Activated CD4-positive, alpha-beta T cell treated with anti-CD3 and anti-CD28 coated beads for 4 hours (primary cell): ENCODE measurements at regions not wholly inside any gene's neighbourhood (a gene's known extent, or its start where the extent isn't known, plus 50 kb on each side); places are given as distances from the start of the nearest gene placed in this dataset.

Experiments
- DNase-seq, 2 donors: peaks; one replicate each; pipeline ENCODE4 v3.0.0-alpha.2; 2020

- no peak for DNase-seq
Observed at GRCh38 chr5:34599471-34600117, 56.5 kb upstream of the RAI14 start.

GRCh38 chr5:34600118-34600493, 56.0 kb upstream of the RAI14 start:
- DNase-seq: no peak

DNA sequence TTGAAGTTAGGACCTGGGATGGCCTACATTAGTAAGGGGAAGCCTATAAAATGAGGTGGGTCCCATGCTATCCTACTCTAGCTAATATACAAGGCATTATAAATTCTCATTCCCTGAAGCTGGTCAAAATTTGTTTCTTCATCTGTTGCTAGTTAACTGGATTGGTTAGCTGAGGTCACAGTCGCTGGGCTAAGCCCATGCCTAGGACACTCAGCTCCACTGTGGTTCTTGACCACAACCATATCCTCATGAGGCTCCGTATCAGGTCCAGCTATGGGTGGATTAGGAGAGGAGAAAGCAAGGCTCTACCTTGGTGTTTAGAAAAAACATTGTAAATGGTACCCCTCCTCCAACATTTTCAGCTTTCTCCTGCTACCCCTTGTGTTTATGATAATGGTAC, 52.8 kb upstream of the RAI14 start:
- DNase-seq: no peak

DNA sequence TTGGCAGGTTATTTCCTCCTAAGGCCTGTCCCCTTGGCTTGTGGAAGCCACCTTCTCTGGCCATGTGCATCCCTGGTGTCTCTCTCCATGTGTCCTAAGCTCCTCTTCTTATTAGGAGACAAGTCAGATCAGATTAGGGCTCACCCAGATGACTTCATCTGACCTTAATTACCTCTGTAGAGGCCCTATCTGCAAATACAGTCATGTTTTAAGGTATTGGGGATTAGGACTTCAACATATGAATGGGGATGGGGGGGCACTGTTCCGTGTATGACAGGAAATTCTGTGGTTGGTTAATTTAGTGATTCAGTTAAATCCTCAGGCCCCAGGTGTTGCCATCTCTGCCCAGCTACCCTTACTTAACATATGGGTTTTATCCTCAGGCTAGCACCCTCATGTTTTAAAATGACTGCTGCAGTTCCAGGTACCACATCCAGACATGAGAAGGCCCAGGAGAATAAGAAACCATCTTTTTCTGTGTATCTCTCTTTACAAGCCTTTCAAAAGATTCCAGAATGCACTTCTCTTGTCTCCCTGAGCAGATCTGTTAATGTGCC, 51.9 kb upstream of the RAI14 start:
- DNase-seq: no peak

- DNase-seq: no peak
Observed at GRCh38 chr5:34606101-34606500, 50.0 kb upstream of the RAI14 start.
